Stimulated activated effector memory CD8-positive, alpha-beta T cell treated with anti-CD3 and anti-CD28 coated beads, Interleukin-12 subunit alpha, Interleukin-12 subunit beta, amount 100 ng/mL, for 72 hours (primary cell): ENCODE measurements at regions not wholly inside any gene's neighbourhood (a gene's known extent, or its start where the extent isn't known, plus 50 kb on each side); places are given as distances from the start of the nearest gene placed in this dataset.

Source experiments
- ATAC-seq: fragments of 150-1000 bp; cut with Tn5 transposase; 2 replicates; pipeline ENCODE4 v1.10.0; 2021
- DNase-seq, 2 donors: peaks; one replicate each; pipeline ENCODE4 v3.0.0; 2021 to 2022; ENCODE audit warnings: low spot score in 2 of 2
- H3K27ac Mint-ChIP-seq: one replicate; pipeline ENCODE4 v1.8.0; 2022; ENCODE audit warnings: mild to moderate bottlenecking, mixed read lengths
- H3K36me3 Mint-ChIP-seq: one replicate; pipeline ENCODE4 v1.8.0; 2022; ENCODE audit warnings: mild to moderate bottlenecking, mixed read lengths
- H3K4me1 Mint-ChIP-seq: one replicate; pipeline ENCODE4 v1.8.0; 2022; ENCODE audit warnings: mixed read lengths
- H3K4me3 Mint-ChIP-seq: one replicate; pipeline ENCODE4 v1.8.0; 2022; ENCODE audit warnings: mild to moderate bottlenecking, mixed read lengths
- H3K9me3 Mint-ChIP-seq: one replicate; pipeline ENCODE4 v1.8.0; 2022; ENCODE audit warnings: mixed read lengths

GRCh38 chr22:34161431-34162123 is 241.3 kb upstream of the LARGE1 start:
- Mint-ChIP-seq H3K4me1 (no peaks in the 10 kb centered on the region), H3K36me3 (no peaks in the 10 kb centered on the region), H3K9me3 (no peaks in the 10 kb centered on the region), H3K4me3 (no peak overlapping the region), H3K27ac (no peak overlapping the region)
- no peak for DNase-seq
- ATAC-seq = no peak

GRCh38 chr22:34198976-34199375 is 278.7 kb upstream of the LARGE1 start:
- Mint-ChIP-seq H3K27ac (no peak overlapping the region), H3K9me3 (peaks cover 2% of the 10 kb centered on the region), H3K4me3 (no peak overlapping the region), H3K4me1 (no peaks in the 10 kb centered on the region), H3K36me3 (no peaks in the 10 kb centered on the region)
- ATAC-seq = no peak
- DNase-seq = no peak

GRCh38 chr22:34210301-34210700 is 290.0 kb upstream of the LARGE1 start:
- Mint-ChIP-seq H3K27ac (no peak overlapping the region), H3K9me3 (peaks cover 17% of the 10 kb centered on the region), H3K36me3 (no peaks in the 10 kb centered on the region), H3K4me3 (no peak overlapping the region), H3K4me1 (no peaks in the 10 kb centered on the region)
- no peak for ATAC-seq
- no peak for DNase-seq

- Mint-ChIP-seq H3K27ac (no peak overlapping the region), H3K4me3 (no peak overlapping the region), H3K9me3 (peaks cover 20% of the 10 kb centered on the region), H3K4me1 (no peaks in the 10 kb centered on the region), H3K36me3 (no peaks in the 10 kb centered on the region)
- ATAC-seq (no peak), DNase-seq (no peak)
Measured at GRCh38 chr22:34214372-34214771, 294.1 kb upstream of the LARGE1 start.

- ATAC-seq = no peak
- Mint-ChIP-seq H3K27ac (no peak overlapping the region), H3K36me3 (no peaks in the 10 kb centered on the region), H3K4me1 (no peaks in the 10 kb centered on the region), H3K9me3 (no peaks in the 10 kb centered on the region), H3K4me3 (no peak overlapping the region)
- DNase-seq = no peak
Measured at GRCh38 chr22:34225278-34225677, 305.0 kb upstream of the LARGE1 start.

- ATAC-seq = no peak
- H3K4me3 Mint-ChIP-seq = no peak overlapping the region
- no peaks in the 10 kb centered on the region for H3K4me1 Mint-ChIP-seq
- no peak for DNase-seq
- no peaks in the 10 kb centered on the region for H3K36me3 Mint-ChIP-seq
- H3K27ac Mint-ChIP-seq = no peak overlapping the region
- H3K9me3 Mint-ChIP-seq = peaks cover 10% of the 10 kb centered on the region
Measured at GRCh38 chr22:34236527-34236926, 316.3 kb upstream of the LARGE1 start.

GRCh38 chr22:34239421-34239820 is 319.1 kb upstream of the LARGE1 start:
- no peak overlapping the region for H3K4me3 Mint-ChIP-seq
- H3K4me1 Mint-ChIP-seq = no peaks in the 10 kb centered on the region
- H3K36me3 Mint-ChIP-seq = no peaks in the 10 kb centered on the region
- H3K27ac Mint-ChIP-seq = no peak overlapping the region
- DNase-seq = no peak
- peaks cover 10% of the 10 kb centered on the region for H3K9me3 Mint-ChIP-seq
- ATAC-seq = no peak

- Mint-ChIP-seq H3K4me1 (no peaks in the 10 kb centered on the region), H3K36me3 (no peaks in the 10 kb centered on the region), H3K27ac (no peak overlapping the region), H3K4me3 (no peak overlapping the region), H3K9me3 (peaks cover 6% of the 10 kb centered on the region)
- DNase-seq (no peak), ATAC-seq (no peak)
Measured at GRCh38 chr22:34243023-34243422, 322.7 kb upstream of the LARGE1 start.

- Mint-ChIP-seq H3K36me3 (no peaks in the 10 kb centered on the region), H3K4me1 (no peaks in the 10 kb centered on the region), H3K4me3 (no peak overlapping the region), H3K27ac (no peak overlapping the region), H3K9me3 (peaks cover 14% of the 10 kb centered on the region)
- ATAC-seq (no peak), DNase-seq (no peak)
Measured at GRCh38 chr22:34255042-34255441, 334.8 kb upstream of the LARGE1 start.

- DNase-seq = no peak
- H3K4me3 Mint-ChIP-seq = no peak overlapping the region
- no peaks in the 10 kb centered on the region for H3K4me1 Mint-ChIP-seq
- ATAC-seq = no peak
- H3K36me3 Mint-ChIP-seq = no peaks in the 10 kb centered on the region
- H3K9me3 Mint-ChIP-seq = no peaks in the 10 kb centered on the region
- H3K27ac Mint-ChIP-seq = no peak overlapping the region
Measured at GRCh38 chr22:34278121-34278520, 357.8 kb upstream of the LARGE1 start.

- Mint-ChIP-seq H3K4me1 (no peaks in the 10 kb centered on the region), H3K9me3 (no peaks in the 10 kb centered on the region), H3K4me3 (no peak overlapping the region), H3K27ac (no peak overlapping the region), H3K36me3 (no peaks in the 10 kb centered on the region)
- ATAC-seq = no peak
- DNase-seq = no peak
Measured at GRCh38 chr22:34281738-34282137, 361.5 kb upstream of the LARGE1 start.

- Mint-ChIP-seq H3K9me3 (peaks cover 13% of the 10 kb centered on the region), H3K4me3 (no peak overlapping the region), H3K36me3 (no peaks in the 10 kb centered on the region), H3K27ac (no peak overlapping the region), H3K4me1 (no peaks in the 10 kb centered on the region)
- ATAC-seq = no peak
- no peak for DNase-seq
Measured at GRCh38 chr22:34283844-34284243, 363.6 kb upstream of the LARGE1 start.

- Mint-ChIP-seq H3K36me3 (no peaks in the 10 kb centered on the region), H3K9me3 (peaks cover 12% of the 10 kb centered on the region), H3K27ac (no peak overlapping the region), H3K4me3 (no peak overlapping the region), H3K4me1 (no peaks in the 10 kb centered on the region)
- ATAC-seq (no peak), DNase-seq (no peak)
Measured at GRCh38 chr22:34293324-34293723, 373.0 kb upstream of the LARGE1 start.

- DNase-seq = no peak
- Mint-ChIP-seq H3K27ac (no peak overlapping the region), H3K9me3 (peaks cover 2% of the 10 kb centered on the region), H3K36me3 (no peaks in the 10 kb centered on the region), H3K4me1 (no peaks in the 10 kb centered on the region), H3K4me3 (no peak overlapping the region)
- ATAC-seq = no peak
Measured at GRCh38 chr22:34294476-34294875, 374.2 kb upstream of the LARGE1 start.

GRCh38 chr22:34294986-34295385 is 374.7 kb upstream of the LARGE1 start:
- no peaks in the 10 kb centered on the region for H3K36me3 Mint-ChIP-seq
- ATAC-seq = no peak
- no peaks in the 10 kb centered on the region for H3K9me3 Mint-ChIP-seq
- no peak overlapping the region for H3K27ac Mint-ChIP-seq
- no peaks in the 10 kb centered on the region for H3K4me1 Mint-ChIP-seq
- no peak for DNase-seq
- H3K4me3 Mint-ChIP-seq = no peak overlapping the region

- no peak overlapping the region for H3K27ac Mint-ChIP-seq
- DNase-seq = no peak
- peaks cover 3% of the 10 kb centered on the region for H3K9me3 Mint-ChIP-seq
- no peaks in the 10 kb centered on the region for H3K4me1 Mint-ChIP-seq
- no peak for ATAC-seq
- H3K4me3 Mint-ChIP-seq = no peak overlapping the region
- no peaks in the 10 kb centered on the region for H3K36me3 Mint-ChIP-seq
Measured at GRCh38 chr22:34296461-34296860, 376.2 kb upstream of the LARGE1 start.
